HG02840 (cell line): ENCODE measurements at regions not wholly inside any gene's neighbourhood (a gene's known extent, or its start where the extent isn't known, plus 50 kb on each side); places are given as distances from the start of the nearest gene placed in this dataset.

Source experiments
- ATAC-seq: cut with Tn5 transposase; IDR thresholded peaks from one replicate; pipeline ENCODE4 v1.9.1; 2021; ENCODE audit warnings: mild to moderate bottlenecking, moderate library complexity, moderate number of reproducible peaks; ENCODE audit not compliant: unreplicated experiment, low FRiP score

GRCh38 chr6:76465410-76465809 lies 392.9 kb upstream of the IMPG1 start:
- no peak for ATAC-seq

GRCh38 chr6:76453270-76453669 lies 380.8 kb upstream of the IMPG1 start:
- ATAC-seq = no peak

DNA sequence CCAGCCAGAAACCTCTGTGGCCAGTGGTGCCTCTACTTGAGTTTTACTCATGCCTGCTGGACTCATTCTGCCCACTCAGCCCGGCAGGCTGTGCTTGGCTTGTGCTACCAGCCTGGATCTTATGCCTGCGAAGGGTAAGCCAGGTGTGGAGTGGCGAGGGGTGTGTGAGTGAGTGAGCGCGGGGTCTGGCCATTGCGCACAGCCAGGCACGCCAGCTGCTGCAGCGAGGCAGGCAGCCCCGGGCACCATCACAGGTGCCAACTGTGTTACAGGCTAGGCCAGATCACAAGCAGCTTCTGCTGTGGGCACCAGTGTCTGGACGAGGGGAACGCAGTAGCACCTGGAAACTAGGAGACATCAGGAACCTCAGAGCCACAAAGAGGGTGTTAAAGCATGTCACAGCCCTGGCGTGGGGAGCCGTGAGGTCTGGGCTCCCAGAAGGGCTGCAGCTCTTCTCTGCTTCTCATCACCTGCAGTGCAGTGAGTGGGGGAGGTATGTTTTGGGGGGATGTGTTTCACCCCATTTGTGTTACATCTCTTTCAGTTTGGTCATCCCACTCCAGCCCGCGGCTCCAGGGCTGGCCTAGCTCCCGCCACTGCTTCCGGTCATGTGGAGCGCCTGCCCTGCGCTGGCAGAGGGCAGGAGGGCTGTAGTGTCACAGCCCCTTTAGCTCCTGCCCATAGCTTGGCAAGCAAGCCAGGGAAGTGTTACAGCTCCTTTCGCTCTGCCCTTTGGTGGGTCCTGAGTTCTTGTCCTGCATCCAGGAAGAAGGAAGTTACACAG lies 379.7 kb upstream of the IMPG1 start:
- ATAC-seq = no peak

GRCh38 chr6:76448109-76448508 lies 375.6 kb upstream of the IMPG1 start:
- ATAC-seq = no peak

DNA sequence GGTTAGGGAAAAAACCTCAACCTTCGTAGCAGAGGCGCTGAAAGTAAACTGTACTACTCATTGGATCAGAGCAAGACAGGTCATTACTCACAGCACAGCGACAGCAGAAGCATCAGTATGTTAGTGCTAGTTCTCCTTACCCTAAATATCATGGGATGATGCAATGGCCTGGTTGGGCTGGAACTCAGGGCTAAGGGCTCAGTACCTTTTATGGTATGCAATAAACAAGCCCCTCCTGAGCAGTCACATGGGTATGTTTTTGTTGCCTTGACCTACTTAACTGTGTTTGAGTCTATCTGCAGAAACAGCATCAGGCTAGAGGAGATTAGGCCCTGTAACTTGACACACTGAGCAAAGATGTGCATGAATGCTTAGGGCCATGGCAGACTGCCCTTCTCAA lies 369.4 kb upstream of the IMPG1 start:
- no peak for ATAC-seq

GRCh38 chr6:76439811-76440210 lies 367.3 kb upstream of the IMPG1 start:
- no peak for ATAC-seq

GRCh38 chr6:76438768-76439167 lies 366.3 kb upstream of the IMPG1 start:
- ATAC-seq = no peak

DNA sequence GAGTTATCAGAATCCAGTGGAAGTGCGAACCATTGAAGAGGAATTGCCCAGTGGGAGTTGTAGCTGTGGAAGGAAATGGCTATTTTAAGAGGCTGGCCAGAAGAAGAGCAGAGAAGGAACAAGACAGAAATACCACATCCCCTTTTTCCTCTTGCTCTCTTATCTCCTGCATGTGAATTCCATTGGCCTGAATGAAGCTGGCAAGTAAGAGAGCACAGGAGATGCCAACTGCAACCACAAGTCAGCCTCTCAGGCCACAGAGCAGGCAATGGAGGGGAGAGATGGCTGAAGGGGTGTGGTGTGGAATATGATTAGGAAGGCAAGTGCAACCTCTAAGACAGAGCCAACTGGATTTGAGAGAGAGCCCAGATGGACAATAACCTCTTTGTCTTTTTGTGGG lies 362.7 kb upstream of the IMPG1 start:
- no peak for ATAC-seq

- ATAC-seq = no peak
Measured at GRCh38 chr6:76422511-76423213, 350.2 kb upstream of the IMPG1 start.

GRCh38 chr6:76420094-76420493 lies 347.6 kb upstream of the IMPG1 start:
- no peak for ATAC-seq

- ATAC-seq = no peak
Measured at GRCh38 chr6:76418560-76419223, 346.2 kb upstream of the IMPG1 start.

DNA sequence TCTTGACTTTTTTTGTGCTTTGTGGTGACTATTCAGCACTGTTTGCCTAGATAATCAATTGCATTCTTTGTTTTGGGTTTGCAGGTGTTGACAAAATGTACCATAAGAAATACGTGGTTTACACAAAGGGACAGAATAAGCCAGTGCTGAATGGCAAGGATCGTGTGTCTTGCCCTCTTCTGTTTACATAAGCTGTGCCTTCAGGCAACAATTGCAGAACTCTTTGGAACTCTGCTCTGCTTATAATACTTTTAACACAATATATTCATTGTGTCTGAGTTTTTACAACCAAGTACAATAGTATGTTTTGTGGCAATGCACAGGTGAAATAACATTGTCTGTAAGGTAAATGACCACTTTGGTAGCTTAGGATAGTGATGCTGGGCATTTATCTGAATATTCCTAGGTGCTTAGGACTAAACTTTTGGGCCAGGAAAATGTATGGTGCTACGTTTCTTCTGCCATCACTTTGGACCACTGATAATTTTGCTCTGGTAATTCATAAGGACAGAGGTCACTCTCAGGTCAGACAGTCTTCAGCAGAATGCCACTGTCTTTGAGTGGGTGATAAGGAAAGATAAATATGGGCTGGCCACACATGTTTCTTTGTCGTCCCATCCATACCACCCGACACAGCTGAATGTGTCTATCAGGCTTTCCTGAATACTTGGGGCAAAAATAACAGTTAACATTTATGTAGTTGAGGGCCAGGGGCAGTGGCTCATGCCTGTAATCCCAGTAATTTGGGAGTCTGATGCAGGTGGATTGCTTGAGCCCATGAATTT lies 344.6 kb upstream of the IMPG1 start:
- no peak for ATAC-seq

DNA sequence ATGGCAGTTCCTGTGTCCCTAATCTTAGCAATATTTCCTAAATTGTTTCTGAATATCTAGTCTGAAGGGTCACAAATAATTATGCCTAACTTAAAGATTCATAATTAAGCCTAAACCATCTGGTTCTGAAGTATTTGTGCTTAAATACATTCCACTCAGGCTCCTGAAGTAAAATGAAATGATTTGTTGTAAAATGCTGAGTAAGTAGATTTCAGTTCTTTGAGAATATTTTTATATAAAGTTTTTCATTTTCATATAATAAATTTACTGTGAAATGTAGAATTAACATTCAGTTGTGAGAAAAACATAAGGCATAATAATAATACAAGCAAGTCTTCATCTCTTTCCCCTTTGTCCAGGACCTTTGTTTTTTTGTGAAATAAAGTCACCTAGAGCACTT lies 330.6 kb upstream of the IMPG1 start:
- no peak for ATAC-seq

DNA sequence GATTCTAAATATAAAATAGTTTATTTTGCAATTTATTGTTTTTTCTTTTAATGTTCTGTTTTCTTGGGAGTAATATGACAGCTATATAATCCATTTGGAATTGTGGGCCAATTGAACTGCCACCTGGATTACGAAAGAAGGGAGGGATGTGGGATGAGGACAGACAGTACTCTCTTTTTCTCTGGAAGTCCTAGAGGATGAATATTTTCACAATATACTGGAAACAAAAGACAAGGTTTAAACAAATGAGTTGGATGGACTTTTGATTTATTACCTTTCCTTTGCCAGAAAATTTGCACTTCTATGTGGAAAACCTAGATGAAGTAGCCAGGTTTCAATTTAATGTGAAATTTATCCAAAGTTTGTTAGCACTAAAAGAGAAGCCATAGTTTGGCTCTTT lies 325.5 kb upstream of the IMPG1 start:
- ATAC-seq = no peak

- no peak for ATAC-seq
Measured at GRCh38 chr6:76382201-76382600, 309.7 kb upstream of the IMPG1 start.

DNA sequence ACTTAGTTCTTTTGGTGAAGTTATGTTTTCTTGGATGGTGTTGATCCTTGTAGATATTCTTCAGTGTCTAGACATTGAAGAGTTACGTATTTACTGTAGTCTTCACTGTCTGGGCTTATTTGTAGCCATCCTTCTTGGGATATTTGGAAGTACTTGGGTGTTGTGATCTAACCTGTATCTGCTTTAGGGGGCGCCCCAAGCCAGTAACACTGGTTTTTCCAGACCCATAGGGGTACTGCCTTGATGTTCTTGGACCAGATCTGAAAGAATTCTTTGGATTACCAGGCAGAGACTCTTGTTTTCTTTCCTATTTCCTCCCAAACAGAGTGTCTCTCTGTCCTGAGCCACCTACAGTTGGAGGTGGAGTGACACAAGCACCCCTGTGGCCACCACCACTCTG lies 309.1 kb upstream of the IMPG1 start:
- no peak for ATAC-seq

DNA sequence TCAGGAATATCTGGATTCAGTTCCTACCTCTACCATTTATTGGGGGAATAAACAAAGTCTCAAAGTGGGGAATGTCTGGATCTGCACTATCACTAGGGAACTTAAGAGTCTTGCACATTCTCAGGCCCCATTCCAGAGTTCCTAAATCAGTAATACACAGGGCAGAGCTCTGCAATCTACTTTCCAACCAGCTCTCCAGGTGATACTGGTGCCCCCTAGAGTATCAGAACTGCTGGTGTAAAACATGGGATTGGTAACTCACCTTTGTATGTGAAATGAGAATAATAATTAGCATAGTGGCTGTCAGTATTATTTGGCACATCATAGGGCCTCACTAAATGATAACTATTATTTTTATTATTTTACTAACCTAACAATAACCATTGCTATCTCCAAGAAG lies 278.8 kb upstream of the IMPG1 start:
- no peak for ATAC-seq

DNA sequence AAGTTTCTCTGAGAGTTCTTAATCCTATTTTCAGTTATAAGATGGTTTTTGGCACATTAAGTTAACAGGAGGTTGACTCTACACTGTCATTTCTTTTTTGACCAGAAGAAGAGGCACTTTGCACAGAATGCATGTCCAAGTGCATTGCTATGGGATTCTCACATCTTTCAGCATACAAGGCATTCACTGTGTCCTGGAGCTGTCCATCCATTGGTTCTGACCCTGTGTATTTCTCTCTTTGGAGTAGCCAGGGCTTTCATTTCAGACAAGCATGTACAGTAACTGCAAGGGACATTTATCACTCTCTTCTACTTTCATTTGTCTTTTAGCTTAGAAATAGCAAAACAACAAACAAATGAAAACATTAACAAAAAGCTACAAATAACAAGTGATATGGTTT lies 275.1 kb upstream of the IMPG1 start:
- no peak for ATAC-seq

- ATAC-seq = no peak
Measured at GRCh38 chr6:76342611-76343160, 270.2 kb upstream of the IMPG1 start.

DNA sequence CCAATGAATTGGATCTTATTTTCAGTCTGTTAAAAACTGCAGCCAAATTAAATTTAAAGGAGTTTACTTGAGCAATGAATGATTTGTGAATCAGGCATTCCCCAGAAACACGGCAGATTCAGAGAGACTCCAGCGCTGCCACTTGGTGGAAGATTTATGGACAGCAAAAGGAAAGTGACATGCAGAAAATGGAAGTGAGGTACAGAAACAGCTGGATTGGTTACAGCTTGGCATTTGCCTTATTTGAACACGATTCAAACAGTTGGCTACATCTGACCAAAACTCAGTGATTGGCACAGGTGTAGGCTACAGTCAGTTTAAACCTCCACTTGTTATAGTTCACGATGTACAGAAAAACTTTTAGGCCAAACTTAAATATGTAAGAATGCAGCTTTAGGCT lies 257.6 kb upstream of the IMPG1 start:
- ATAC-seq = no peak

DNA sequence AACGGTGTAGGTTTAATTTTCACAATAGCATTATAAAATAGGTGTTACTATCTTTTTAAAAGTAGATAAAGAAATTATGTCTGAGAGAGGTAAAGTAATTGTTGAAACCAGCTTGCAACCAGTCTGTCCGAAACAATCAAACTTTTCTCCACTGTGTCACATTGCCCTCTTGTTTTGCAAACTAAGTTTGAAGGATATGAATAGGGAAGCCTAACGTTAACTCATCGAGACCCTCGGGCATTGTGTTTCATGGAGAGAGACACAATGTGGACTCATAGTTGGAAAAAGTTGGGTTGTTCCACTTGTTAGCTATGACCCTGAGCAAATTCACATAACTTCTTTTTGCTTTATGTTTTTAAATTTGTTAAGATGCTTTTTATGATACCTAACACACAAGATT lies 254.4 kb upstream of the IMPG1 start:
- ATAC-seq = no peak
